ENCODE measurements at regions not wholly inside any gene's neighbourhood (a gene's known extent, or its start where the extent isn't known, plus 50 kb on each side); places are given as distances from the start of the nearest gene placed in this dataset.

DNA sequence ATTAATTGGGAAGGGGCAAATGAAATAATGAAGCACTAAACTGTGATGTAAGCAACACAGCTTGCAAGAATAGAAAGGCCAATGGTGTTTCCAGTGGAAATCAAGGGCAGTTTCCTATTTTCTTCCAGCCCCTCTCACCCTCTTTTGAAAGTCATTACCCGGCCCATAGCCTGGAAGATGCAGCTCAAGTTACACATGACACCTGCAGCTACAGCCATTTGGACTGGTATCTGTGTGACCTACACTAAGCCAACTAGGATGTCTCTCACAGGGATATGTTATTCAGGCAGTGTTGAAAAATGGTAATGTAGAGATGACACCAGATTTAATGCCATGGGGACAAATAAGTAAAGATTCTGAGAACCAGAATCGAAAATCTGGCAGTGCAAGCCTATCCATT lies 439.4 kb upstream of the ZNF462 start:
- no peaks in the 10 kb centered on the region for H3F3A ChIP-seq (ENCODE audit: low read depth)
- no peaks in the 10 kb centered on the region for H3K79me2 ChIP-seq (ENCODE audit: low read depth)
- Mint-ChIP-seq H3K4me3 (no peak overlapping the region), H3K4me1 (no peaks in the 10 kb centered on the region), H3K9me3 (no peaks in the 10 kb centered on the region), H3K36me3 (no peaks in the 10 kb centered on the region), H3K27me3 (ENCODE audit: insufficient read depth, low read depth) (peaks cover 2% of the 10 kb centered on the region), H3K27ac (no peak overlapping the region)
- DNase-seq (ENCODE audit: low spot score) = no peak
- no peak overlapping the region for H2AFZ ChIP-seq (replicated peaks)
- no peak overlapping the region for H3K4me3 ChIP-seq
- H3K27me3 ChIP-seq = no peaks in the 10 kb centered on the region
- H3K27ac ChIP-seq = no peak overlapping the region
- H3K4me2 ChIP-seq = no peak overlapping the region
- no peaks in the 10 kb centered on the region for H3K9me3 ChIP-seq (ENCODE audit: low read depth)
- no peaks in the 10 kb centered on the region for H4K20me1 ChIP-seq (ENCODE audit: low read depth)
- H3K4me1 ChIP-seq = no peaks in the 10 kb centered on the region
- no peaks in the 10 kb centered on the region for H3K36me3 ChIP-seq
- TF ChIP-seq EZH2phosphoT487 (IDR thresholded peaks at IDR 0.05) (no peak), EZH2 (IDR thresholded peaks at IDR 0.05) (no peak)
- TF ChIP-seq, protein P1, sequence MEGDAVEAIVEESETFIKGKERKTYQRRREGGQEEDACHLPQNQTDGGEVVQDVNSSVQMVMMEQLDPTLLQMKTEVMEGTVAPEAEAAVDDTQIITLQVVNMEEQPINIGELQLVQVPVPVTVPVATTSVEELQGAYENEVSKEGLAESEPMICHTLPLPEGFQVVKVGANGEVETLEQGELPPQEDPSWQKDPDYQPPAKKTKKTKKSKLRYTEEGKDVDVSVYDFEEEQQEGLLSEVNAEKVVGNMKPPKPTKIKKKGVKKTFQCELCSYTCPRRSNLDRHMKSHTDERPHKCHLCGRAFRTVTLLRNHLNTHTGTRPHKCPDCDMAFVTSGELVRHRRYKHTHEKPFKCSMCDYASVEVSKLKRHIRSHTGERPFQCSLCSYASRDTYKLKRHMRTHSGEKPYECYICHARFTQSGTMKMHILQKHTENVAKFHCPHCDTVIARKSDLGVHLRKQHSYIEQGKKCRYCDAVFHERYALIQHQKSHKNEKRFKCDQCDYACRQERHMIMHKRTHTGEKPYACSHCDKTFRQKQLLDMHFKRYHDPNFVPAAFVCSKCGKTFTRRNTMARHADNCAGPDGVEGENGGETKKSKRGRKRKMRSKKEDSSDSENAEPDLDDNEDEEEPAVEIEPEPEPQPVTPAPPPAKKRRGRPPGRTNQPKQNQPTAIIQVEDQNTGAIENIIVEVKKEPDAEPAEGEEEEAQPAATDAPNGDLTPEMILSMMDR (IDR thresholded peaks at IDR 0.05) = no peak
- no peak overlapping the region for H3K9ac ChIP-seq

DNA sequence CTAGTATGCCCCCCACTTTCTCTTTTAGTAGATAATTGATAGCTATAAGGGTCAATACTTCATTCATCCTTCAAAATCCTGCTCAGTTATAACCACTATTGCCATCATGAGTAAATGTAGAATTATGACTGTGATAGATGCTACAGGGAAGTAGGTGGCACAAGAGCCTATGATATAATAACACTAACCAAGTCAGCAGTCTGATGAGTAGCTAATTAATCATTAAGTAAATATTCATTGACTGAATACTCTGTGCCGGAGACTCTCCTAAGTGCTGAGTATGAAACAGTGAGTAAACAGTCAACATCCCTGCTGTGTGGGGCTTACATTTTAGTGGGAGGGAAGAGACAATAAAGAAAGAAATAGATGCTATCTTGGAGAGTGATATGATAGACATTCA lies 430.3 kb upstream of the ZNF462 start:
- Mint-ChIP-seq H3K4me3 (no peak overlapping the region), H3K4me1 (no peaks in the 10 kb centered on the region), H3K9me3 (no peaks in the 10 kb centered on the region), H3K27me3 (ENCODE audit: insufficient read depth, low read depth) (no peaks in the 10 kb centered on the region), H3K27ac (no peak overlapping the region), H3K36me3 (no peaks in the 10 kb centered on the region)
- H3K4me3 ChIP-seq = no peak overlapping the region
- DNase-seq (ENCODE audit: low spot score) = no peak
- H3K27ac ChIP-seq = no peak overlapping the region
- H3K9me3 ChIP-seq (ENCODE audit: low read depth) = no peaks in the 10 kb centered on the region
- no peaks in the 10 kb centered on the region for H3K27me3 ChIP-seq
- H4K20me1 ChIP-seq (ENCODE audit: low read depth) = no peaks in the 10 kb centered on the region
- no peaks in the 10 kb centered on the region for H3K79me2 ChIP-seq (ENCODE audit: low read depth)
- H3K4me1 ChIP-seq = no peaks in the 10 kb centered on the region
- TF ChIP-seq EZH2phosphoT487 (IDR thresholded peaks at IDR 0.05) (no peak), EZH2 (IDR thresholded peaks at IDR 0.05) (no peak)
- TF ChIP-seq, protein P1 (IDR thresholded peaks at IDR 0.05) = no peak
- no peaks in the 10 kb centered on the region for H3K36me3 ChIP-seq
- H3K4me2 ChIP-seq = no peak overlapping the region
- H2AFZ ChIP-seq (replicated peaks) = no peak overlapping the region
- no peak overlapping the region for H3K9ac ChIP-seq
- no peaks in the 10 kb centered on the region for H3F3A ChIP-seq (ENCODE audit: low read depth)

DNA sequence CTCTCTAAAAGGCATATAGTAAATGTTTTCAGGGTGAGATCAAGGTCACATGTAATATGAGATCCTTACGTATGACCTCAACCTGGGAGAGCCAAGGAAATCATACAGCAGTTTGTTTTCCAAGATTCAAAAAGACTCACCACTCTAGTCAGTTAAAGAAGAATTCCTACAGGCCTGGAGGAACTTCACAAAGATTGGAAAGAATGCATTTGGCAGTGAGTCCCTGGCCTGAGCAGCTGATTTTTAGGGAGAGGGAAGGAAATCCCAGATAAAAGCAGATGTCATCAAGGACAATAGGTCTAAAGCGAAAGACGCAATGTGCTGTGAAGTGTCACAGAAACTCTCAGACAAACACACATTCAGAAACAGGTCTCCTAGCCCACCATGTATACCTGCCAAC lies 424.0 kb upstream of the ZNF462 start:
- TF ChIP-seq, protein P1 (IDR thresholded peaks at IDR 0.05) = no peak
- TF ChIP-seq EZH2phosphoT487 (IDR thresholded peaks at IDR 0.05) = no peak
- no peak for TF ChIP-seq EZH2 (IDR thresholded peaks at IDR 0.05)
- Histone ChIP-seq H3K9me3 (ENCODE audit: low read depth) (no peaks in the 10 kb centered on the region), H3K27me3 (no peaks in the 10 kb centered on the region), H3K36me3 (no peaks in the 10 kb centered on the region), H3K4me3 (no peak overlapping the region), H4K20me1 (ENCODE audit: low read depth) (no peaks in the 10 kb centered on the region), H3K4me2 (no peak overlapping the region), H3K27ac (no peak overlapping the region), H3K9ac (no peak overlapping the region), H2AFZ (replicated peaks) (no peak overlapping the region), H3K4me1 (no peaks in the 10 kb centered on the region), H3K79me2 (ENCODE audit: low read depth) (no peaks in the 10 kb centered on the region), H3F3A (ENCODE audit: low read depth) (no peaks in the 10 kb centered on the region)
- peaks cover 2% of the 10 kb centered on the region for H3K9me3 Mint-ChIP-seq
- H3K36me3 Mint-ChIP-seq = no peaks in the 10 kb centered on the region
- no peak for DNase-seq (ENCODE audit: low spot score)
- H3K4me3 Mint-ChIP-seq = no peak overlapping the region
- no peak overlapping the region for H3K27ac Mint-ChIP-seq
- peaks cover 5% of the 10 kb centered on the region for H3K27me3 Mint-ChIP-seq (ENCODE audit: insufficient read depth, low read depth)
- H3K4me1 Mint-ChIP-seq = peaks cover 5% of the 10 kb centered on the region

DNA sequence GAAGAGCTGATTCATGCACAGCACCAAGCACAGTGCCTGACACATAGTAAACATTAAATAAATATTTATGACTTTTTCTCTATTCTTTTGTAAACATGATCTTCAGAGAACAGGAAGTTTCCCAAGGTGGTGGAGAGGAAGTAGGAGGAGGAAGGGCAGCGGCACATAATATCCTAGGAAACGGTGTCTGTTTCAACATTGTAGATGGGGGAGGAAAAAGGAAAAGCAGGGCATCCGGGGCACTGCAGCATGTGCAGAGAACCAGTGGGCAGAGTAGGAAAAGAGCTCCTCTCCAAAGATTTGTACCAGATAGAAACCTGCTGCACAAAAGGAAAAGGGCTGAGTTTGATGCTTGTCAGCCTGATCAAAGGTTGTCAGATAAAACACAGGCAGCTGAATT lies 421.7 kb upstream of the ZNF462 start:
- H3K4me3 Mint-ChIP-seq = no peak overlapping the region
- H3K27ac Mint-ChIP-seq = no peak overlapping the region
- no peak overlapping the region for H3K4me3 ChIP-seq
- TF ChIP-seq EZH2 (IDR thresholded peaks at IDR 0.05) (no peak), EZH2phosphoT487 (IDR thresholded peaks at IDR 0.05) (no peak)
- TF ChIP-seq, protein P1 (IDR thresholded peaks at IDR 0.05) = no peak
- peaks cover 5% of the 10 kb centered on the region for H3K4me1 Mint-ChIP-seq
- H3K9me3 Mint-ChIP-seq = peaks cover 2% of the 10 kb centered on the region
- no peak overlapping the region for H3K9ac ChIP-seq
- no peaks in the 10 kb centered on the region for H3K9me3 ChIP-seq (ENCODE audit: low read depth)
- no peaks in the 10 kb centered on the region for H3K36me3 ChIP-seq
- no peaks in the 10 kb centered on the region for H3K36me3 Mint-ChIP-seq
- no peaks in the 10 kb centered on the region for H3K79me2 ChIP-seq (ENCODE audit: low read depth)
- no peaks in the 10 kb centered on the region for H4K20me1 ChIP-seq (ENCODE audit: low read depth)
- H3K4me2 ChIP-seq = no peak overlapping the region
- no peak overlapping the region for H3K27ac ChIP-seq
- no peaks in the 10 kb centered on the region for H3K4me1 ChIP-seq
- peaks cover 5% of the 10 kb centered on the region for H3K27me3 Mint-ChIP-seq (ENCODE audit: insufficient read depth, low read depth)
- no peak for DNase-seq (ENCODE audit: low spot score)
- no peaks in the 10 kb centered on the region for H3K27me3 ChIP-seq
- H3F3A ChIP-seq (ENCODE audit: low read depth) = no peaks in the 10 kb centered on the region
- no peak overlapping the region for H2AFZ ChIP-seq (replicated peaks)

Measured in neural progenitor cell (in vitro differentiated cells).